ENCODE measurements at regions not wholly inside any gene's neighbourhood (a gene's known extent, or its start where the extent isn't known, plus 50 kb on each side); places are given as distances from the start of the nearest gene placed in this dataset.

- intact Hi-C loops (cut with DNase I), result no loop called here
- Histone ChIP-seq H3K9me3 (ENCODE audit: control insufficient read depth, low read length) (peaks cover 1% of the 10 kb centered on the region), H3K27me3 (ENCODE audit: control insufficient read depth in 1 of 2, insufficient read depth in 2 of 2, low read length in 1 of 2) (no peaks in the 10 kb centered on the region), H3K4me1 (ENCODE audit: control insufficient read depth in 1 of 2, insufficient read depth in 2 of 2, low read length in 2 of 2) (no peaks in the 10 kb centered on the region), H3K36me3 (ENCODE audit: control insufficient read depth in 1 of 2, insufficient read depth in 2 of 2, low read length in 1 of 2) (no peaks in the 10 kb centered on the region), H3K4me3 (ENCODE audit: low read length in 2 of 2) (no peak overlapping the region), H3K27ac (ENCODE audit: low read depth in 1 of 2, low read length in 2 of 2) (no peak overlapping the region)
- DNase-seq, result no peak
- ATAC-seq (ENCODE audit: low FRiP score), result no peak
- WGBS, 2 donors, result 67 to 72% methylated on average over 5 of the region's 5 CpGs
Measured at GRCh38 chr1:157941939-157942338, 51.5 kb upstream of the KIRREL1 start.

Data from aorta (tissue), 5 donors.